ENCODE measurements at regions not wholly inside any gene's neighbourhood (a gene's known extent, or its start where the extent isn't known, plus 50 kb on each side); places are given as distances from the start of the nearest gene placed in this dataset.
"Not testable (repeated sequence)": the region's sequence is repeated elsewhere in the genome, so short reads cannot be mapped to it uniquely, and the experiment has no call there.

GRCh38 chr15:66635817-66636216, 66.2 kb upstream of the SMAD6 start:
- DNase-seq (ENCODE audit: low read depth): no peak

DNA sequence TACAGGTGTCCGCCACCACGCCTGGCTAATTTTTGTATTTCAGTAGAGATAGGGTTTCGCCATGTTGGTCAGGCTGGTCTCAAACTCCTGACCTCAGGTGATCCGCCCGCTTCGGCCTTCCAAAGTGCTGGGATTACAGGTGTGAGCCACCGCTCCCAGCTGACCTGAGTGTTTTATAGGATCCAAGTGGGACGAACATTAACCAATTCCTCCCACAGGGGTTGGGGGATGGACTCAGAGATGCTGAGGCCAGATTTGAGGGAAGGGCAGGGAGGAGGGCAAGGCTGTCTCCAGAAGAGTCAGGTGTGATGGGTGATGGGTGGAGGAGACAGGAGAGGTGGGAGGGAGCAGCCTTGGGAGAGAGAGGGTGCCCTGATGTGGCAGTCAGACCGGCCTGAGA, 65.0 kb upstream of the SMAD6 start:
- not testable (repeated sequence) for DNase-seq (ENCODE audit: low read depth)

DNA sequence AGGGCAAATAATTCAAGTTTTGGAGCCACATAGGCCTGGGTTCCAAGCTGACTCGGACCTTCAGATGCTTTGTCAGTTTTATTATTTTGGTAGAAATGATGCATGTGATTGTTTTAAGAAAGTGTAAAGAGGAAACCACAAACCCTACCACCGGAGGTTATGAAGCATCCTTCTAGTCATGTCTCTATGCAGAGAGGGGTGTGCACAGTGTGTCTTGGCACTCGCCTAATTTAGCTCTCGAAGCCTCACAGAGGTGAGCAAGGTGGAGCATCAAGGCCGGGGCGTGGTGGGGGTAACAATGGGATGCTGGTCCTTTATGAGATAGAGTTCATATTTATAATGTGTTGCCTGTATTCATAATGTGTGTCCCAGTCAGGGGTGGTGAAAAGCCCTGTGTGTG, 63.7 kb upstream of the SMAD6 start:
- no peak for DNase-seq (ENCODE audit: low read depth)

DNA sequence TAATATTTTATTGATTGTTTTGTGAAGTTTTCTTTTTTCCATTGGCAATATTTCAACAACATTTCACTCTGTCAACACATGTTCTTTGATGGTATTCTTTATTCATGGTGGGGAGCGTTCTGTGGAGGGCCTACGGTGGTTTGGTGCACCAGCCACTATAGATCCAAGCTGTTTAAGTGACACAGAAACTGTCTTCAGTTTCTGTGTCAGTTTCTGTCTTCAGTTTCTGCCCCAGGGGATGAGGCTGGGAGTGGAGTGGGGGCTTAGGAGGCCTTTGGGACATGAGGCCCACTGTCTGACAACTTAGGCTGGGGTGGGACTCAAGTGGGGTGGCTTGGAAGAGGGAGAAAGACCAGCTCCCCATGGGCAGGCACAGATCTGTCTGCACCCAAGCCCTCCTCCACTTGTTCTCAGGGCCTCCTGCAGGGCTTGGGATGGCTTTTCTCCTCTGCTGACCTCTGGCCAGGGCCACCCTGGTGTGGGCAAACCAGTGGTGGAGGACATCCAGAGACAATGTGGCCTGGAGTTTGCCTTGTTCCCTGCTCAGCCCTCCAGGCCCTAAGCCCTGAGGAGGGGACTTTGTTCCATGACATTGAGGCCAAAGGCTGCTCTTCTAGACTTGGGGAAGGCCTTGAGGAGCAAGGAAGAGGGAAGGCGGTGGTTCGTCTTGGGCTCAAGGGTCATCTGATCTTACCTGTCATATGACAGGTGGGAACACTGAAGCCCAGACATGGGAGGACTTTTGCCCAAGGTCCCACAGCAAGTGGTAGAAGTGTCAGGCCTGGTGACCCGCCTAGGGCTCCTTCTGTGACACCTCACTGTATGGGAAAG, 60.3 kb upstream of the SMAD6 start:
- no peak for DNase-seq (ENCODE audit: low read depth)

DNA sequence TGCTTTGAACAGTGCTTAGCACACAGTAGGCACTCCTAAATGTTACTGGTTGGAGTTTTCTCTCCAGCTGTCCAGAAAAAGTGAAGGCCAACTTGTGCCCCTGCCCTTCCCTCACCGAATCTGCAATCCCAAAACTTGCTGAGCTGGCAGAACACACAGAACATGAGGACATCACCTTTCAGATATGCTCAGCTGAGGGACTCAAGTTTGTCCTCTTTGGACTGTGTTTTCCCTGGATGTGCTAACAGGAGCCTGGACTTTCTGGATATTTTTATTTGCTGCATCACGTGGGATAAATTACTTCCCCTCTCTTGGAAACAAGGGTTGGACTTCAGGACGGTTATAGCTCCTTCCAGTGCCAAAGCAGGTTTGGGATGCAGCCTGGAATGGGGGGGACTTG, 59.5 kb upstream of the SMAD6 start:
- DNase-seq (ENCODE audit: low read depth): no peak

GRCh38 chr15:66643033-66643432, 59.0 kb upstream of the SMAD6 start:
- DNase-seq (ENCODE audit: low read depth): no peak

- DNase-seq (ENCODE audit: low read depth): no peak
These were observed 57.8 kb upstream of the SMAD6 start for GRCh38 chr15:66644000-66644787.

GRCh38 chr15:66644869-66645268, 57.2 kb upstream of the SMAD6 start:
- no peak for DNase-seq (ENCODE audit: low read depth)

DNA sequence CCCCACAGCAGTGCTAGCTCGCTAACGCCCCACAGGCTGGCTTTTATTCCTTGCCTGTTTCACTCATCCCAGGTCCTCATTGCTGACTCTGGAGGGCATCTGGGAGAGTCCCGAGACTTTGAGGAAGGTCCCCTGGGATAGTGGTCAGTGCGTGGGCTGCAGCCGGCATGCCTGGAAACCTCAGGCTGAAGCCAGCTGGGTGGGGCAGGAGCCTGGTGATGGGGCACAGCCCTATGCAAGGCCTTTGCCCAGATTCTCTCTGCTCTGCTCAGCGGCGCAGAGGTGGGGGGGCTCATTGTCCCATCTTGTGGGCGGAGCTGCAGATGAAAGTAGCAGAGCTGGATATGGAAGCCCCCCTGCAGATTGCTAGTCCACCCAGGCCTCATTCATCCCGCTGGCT, 55.7 kb upstream of the SMAD6 start:
- DNase-seq (ENCODE audit: low read depth): peak; percentile 27

- no peak for DNase-seq (ENCODE audit: low read depth)
These were observed 55.2 kb upstream of the SMAD6 start for GRCh38 chr15:66646799-66647198.

GRCh38 chr15:66647358-66647757, 54.7 kb upstream of the SMAD6 start:
- no peak for DNase-seq (ENCODE audit: low read depth)

DNA sequence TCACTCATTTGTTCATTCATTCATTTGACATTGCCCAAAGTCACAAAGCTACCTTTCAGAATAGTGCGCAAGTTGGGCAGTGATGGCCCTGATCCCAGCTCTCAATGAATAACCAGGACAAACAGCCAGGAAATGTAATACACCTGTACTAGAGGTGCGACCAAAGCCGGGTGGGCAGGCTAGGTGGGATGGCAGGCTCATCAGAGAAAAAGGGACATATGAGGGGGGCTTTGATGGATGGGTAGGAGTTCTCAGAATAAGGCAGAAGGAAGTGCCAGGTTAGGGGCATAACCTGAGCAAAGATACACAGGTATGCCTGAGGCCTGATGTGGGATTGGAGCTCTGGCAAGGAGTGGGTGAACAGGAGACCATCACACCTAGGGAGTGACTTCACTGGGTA, 53.4 kb upstream of the SMAD6 start:
- no peak for DNase-seq (ENCODE audit: low read depth)

DNA sequence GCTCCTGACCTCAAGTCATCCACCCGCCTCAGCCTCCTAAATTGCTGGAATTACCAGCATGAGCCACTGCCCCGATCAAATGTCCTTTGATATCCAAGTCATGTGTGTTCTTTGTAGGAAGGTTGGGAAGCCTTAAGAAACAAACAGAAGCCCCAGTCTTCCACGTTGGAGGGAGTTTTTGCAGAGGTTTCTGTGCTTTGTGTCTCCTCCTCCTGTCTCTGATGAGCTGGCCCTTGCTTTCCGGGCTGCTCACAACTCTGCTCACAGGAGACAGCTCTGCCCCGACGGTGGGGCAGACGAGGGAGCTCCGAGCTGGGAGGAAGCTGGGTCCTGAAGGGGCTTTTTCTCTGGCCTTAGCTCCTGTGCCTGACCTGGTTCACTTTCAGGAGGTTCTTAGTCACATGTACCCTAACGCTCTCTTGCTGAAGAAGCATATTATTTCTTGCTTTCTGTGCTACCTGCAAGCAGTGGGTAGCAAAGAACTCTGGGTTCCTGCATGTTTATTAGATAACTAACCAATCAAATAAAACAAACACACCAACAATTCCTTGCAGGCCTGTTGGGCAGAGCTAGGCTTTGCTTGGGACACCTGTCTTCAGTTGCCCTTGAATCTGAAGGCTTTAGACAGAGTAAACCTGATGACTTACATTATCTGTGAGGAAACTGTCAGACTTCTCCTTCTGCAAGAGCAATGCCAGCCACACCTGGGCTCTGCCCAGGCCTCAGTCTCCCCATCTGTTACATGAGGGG, 52.6 kb upstream of the SMAD6 start:
- DNase-seq (ENCODE audit: low read depth): no peak

- no peak for DNase-seq (ENCODE audit: low read depth)
These were observed 51.6 kb upstream of the SMAD6 start for GRCh38 chr15:66650433-66650832.

GRCh38 chr15:66651198-66651597, 50.8 kb upstream of the SMAD6 start:
- DNase-seq (ENCODE audit: low read depth): no peak

DNA sequence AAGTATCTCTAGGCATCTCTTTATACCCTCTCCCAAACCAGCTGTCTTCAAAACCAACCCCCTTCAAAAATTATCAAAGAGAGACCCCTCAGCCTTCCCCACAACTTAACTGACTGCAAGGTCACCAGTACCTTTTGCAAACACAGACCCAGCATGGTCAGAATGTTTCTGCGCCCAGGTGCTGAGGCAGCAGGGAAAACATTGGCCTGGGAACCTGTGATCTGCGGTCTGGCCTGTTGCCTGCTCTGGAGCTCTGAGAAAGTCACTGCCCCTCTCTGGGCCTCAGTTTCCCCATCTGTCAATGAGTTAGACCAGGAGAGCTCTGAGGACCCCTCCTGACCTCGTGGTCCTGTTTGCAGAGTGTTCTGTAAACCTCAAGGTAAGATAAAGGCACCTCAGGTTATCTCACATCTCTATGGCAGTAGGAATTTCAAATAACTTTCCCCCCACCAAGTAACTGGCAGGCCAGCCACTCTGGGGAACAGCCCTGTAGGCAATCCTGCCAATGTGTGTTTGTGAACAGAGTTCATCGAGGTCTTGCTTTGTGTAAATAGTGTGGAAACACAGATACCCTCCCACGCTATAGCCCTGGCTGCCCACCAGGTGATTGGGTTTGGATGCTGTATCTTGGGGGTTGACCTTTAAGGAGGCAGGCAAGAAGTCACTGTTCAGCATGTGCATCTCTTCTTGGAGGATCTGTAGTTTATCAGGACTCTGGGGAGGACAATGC, 50.0 kb upstream of the SMAD6 start:
- no peak for DNase-seq (ENCODE audit: low read depth)

Data from GM04504 (cell line).